Liver (tissue), 8 donors: ENCODE measurements at regions not wholly inside any gene's neighbourhood (a gene's known extent, or its start where the extent isn't known, plus 50 kb on each side); places are given as distances from the start of the nearest gene placed in this dataset.
"Not testable (repeated sequence)": the region's sequence is repeated elsewhere in the genome, so short reads cannot be mapped to it uniquely, and the experiment has no call there.

Source experiments
- DNase-seq: peaks from one replicate; pipeline ENCODE4 v3.0.0-alpha.2; 2017; ENCODE audit warnings: low spot score
- H3K27ac ChIP-seq, 2 donors: one replicate each; pipeline ENCODE4 v1.7.0; 2013; ENCODE audit warnings: inconsistent platforms in 2 of 2, low read length in 2 of 2, control low read depth in 1 of 2, low read depth in 1 of 2, mild to moderate bottlenecking in 1 of 2
- H3K27me3 ChIP-seq, 4 donors: one replicate each; pipeline versions ENCODE4 v1.6.1 to v1.7.0; 2013; ENCODE audit warnings: low read length in 3 of 4, inconsistent platforms in 1 of 4, mild to moderate bottlenecking in 1 of 4, moderate library complexity in 1 of 4; ENCODE audit not compliant: control insufficient read depth in 4 of 4, insufficient read depth in 4 of 4
- H3K36me3 ChIP-seq, 4 donors: one replicate each; pipeline versions ENCODE4 v1.6.1 to v1.7.0; 2013; ENCODE audit warnings: low read length in 3 of 4, mild to moderate bottlenecking in 3 of 4, low read depth in 1 of 4, moderate library complexity in 1 of 4; ENCODE audit not compliant: control insufficient read depth in 4 of 4, insufficient read depth in 3 of 4
- H3K4me1 ChIP-seq, 4 donors: one replicate each; pipeline versions ENCODE4 v1.6.1 to v1.7.0; 2013; ENCODE audit warnings: low read length in 3 of 4, mild to moderate bottlenecking in 3 of 4, moderate library complexity in 1 of 4; ENCODE audit not compliant: control insufficient read depth in 4 of 4, insufficient read depth in 4 of 4
- H3K4me3 ChIP-seq, 3 donors: one replicate each; pipeline versions ENCODE4 v1.6.1 to v1.7.0; 2013; ENCODE audit warnings: low read length in 3 of 3, control low read depth in 1 of 3, low read depth in 1 of 3, mild to moderate bottlenecking in 1 of 3
- H3K9ac ChIP-seq, 2 donors: one replicate each; pipeline ENCODE4 v1.7.0; 2013; ENCODE audit warnings: low read length in 2 of 2, mild to moderate bottlenecking in 2 of 2, moderate library complexity in 2 of 2, control low read depth in 1 of 2, low read depth in 1 of 2
- H3K9me3 ChIP-seq, 4 donors: one replicate each; pipeline versions ENCODE4 v1.6.1 to v1.7.0; 2013; ENCODE audit warnings: low read length in 3 of 4; ENCODE audit not compliant: control insufficient read depth in 4 of 4
- EGR1 ChIP-seq, 2 donors: IDR thresholded peaks; 2 replicates each; pipeline ENCODE4 v1.6.1; 2016 to 2018; ENCODE audit warnings: antibody characterized with exemption in 2 of 2, low read depth in 2 of 2
- FOXA2 ChIP-seq: IDR thresholded peaks from 2 replicates; pipeline ENCODE4 v1.6.1; 2016; ENCODE audit warnings: antibody characterized with exemption
- GABPA ChIP-seq, 2 donors: IDR thresholded peaks in 1 of 2; conservative IDR thresholded peaks in 1 of 2; 2 replicates each; pipeline ENCODE4 v1.6.1; 2016; ENCODE audit warnings: antibody characterized with exemption in 2 of 2, mild to moderate bottlenecking in 1 of 2, moderate library complexity in 1 of 2
- HNF4A ChIP-seq, 2 donors: conservative IDR thresholded peaks; 2 replicates each; pipeline ENCODE4 v1.6.1; 2016; ENCODE audit warnings: antibody characterized with exemption in 2 of 2, mild to moderate bottlenecking in 2 of 2
- HNF4G ChIP-seq: IDR thresholded peaks from 2 replicates; pipeline ENCODE4 v1.6.1; 2016; ENCODE audit warnings: antibody characterized with exemption
- JUND ChIP-seq, 2 donors: IDR thresholded peaks; 2 replicates each; pipeline ENCODE4 v1.6.1; 2016; ENCODE audit warnings: antibody characterized with exemption in 2 of 2
- RAD21 ChIP-seq, 2 donors: IDR thresholded peaks; 2 replicates each; pipeline ENCODE4 v1.6.1; 2016; ENCODE audit warnings: antibody characterized with exemption in 2 of 2, mild to moderate bottlenecking in 2 of 2
- RXRA ChIP-seq, 2 donors: IDR thresholded peaks; 2 replicates each; pipeline ENCODE4 v1.6.1; 2017 to 2018; ENCODE audit warnings: antibody characterized with exemption in 2 of 2, mild to moderate bottlenecking in 1 of 2
- SP1 ChIP-seq: IDR thresholded peaks from 2 replicates; pipeline ENCODE4 v1.6.1; 2018; ENCODE audit warnings: antibody characterized with exemption, mild to moderate bottlenecking
- TAF1 ChIP-seq: conservative IDR thresholded peaks from 2 replicates; pipeline ENCODE4 v1.6.1; 2016; ENCODE audit warnings: antibody characterized with exemption, mild to moderate bottlenecking
- YY1 ChIP-seq: IDR thresholded peaks from 2 replicates; pipeline ENCODE4 v1.6.1; 2016; ENCODE audit warnings: antibody characterized with exemption, mild to moderate bottlenecking
- WGBS: extraction: QIAGEN DNeasy Blood & Tissue Kit; methylation state at CpG from one replicate; pipeline ENCODE4 v1.1.7; 2013; 5-methylcytosine and 5-hydroxymethylcytosine counted together
- TF ChIP-seq, protein P1 (sequence below): IDR thresholded peaks from 2 replicates; pipeline ENCODE4 v1.6.1; 2016; ENCODE audit warnings: antibody characterized with exemption
- TF ChIP-seq, protein P2 (sequence below): fragments of 150-350 bp; IDR thresholded peaks from 2 replicates; pipeline ENCODE4 v1.5.1; 2017; ENCODE audit warnings: improper control_type of control experiment, low read depth, low read length; ENCODE audit not compliant: missing input control
- TF ChIP-seq, protein P3 (sequence below): IDR thresholded peaks from 2 replicates; pipeline ENCODE4 v1.6.1; 2016; ENCODE audit warnings: antibody characterized with exemption
- TF ChIP-seq, protein P4 (sequence below): IDR thresholded peaks from 2 replicates; pipeline ENCODE4 v1.6.1; 2016; ENCODE audit warnings: antibody characterized with exemption, mild to moderate bottlenecking
- TF ChIP-seq, protein P5 (sequence below): IDR thresholded peaks from 2 replicates; pipeline ENCODE4 v1.6.1; 2016; ENCODE audit warnings: antibody characterized with exemption
- donor health status: healthy.
- donor health status: healthy.
- donor health status: healthy.
- donor health status: healthy.
- donor health status: healthy.

DNA sequence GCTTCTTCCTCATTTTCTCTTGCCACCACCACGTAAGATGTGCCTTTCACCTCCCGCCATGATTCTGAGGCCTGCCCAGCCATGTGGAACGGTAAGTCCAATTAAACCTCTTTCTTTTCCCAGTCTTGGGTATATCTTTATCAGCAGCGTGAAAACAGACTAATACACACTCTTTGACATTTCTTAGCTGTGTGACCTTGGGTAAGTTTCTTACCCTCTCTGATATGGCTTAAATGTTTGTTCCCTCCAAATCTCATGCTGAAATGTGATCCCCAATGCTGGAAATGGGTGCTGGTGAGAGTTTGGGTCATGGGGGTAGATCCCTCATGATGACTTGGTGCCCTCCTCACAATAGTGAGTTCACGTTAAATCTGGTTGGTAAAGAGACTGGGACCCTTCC, 188.8 kb upstream of the IRX4 start:
- no peak overlapping the region for H3K9ac ChIP-seq
- no peak overlapping the region for H3K27ac ChIP-seq
- H3K9me3 ChIP-seq: no peaks in the 10 kb centered on the region
- 95% methylated on average over 5 of the region's 5 CpGs for WGBS
- H3K27me3 ChIP-seq: no peaks in the 10 kb centered on the region
- DNase-seq: no peak
- no peak overlapping the region for H3K4me3 ChIP-seq
- TF ChIP-seq, protein P1, sequence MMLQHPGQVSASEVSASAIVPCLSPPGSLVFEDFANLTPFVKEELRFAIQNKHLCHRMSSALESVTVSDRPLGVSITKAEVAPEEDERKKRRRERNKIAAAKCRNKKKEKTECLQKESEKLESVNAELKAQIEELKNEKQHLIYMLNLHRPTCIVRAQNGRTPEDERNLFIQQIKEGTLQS: no peak
- no peak for TF ChIP-seq GABPA (IDR thresholded peaks at IDR 0.05 in 1 of 2, conservative IDR thresholded peaks at IDR 0.05 in 1 of 2)
- no peak for TF ChIP-seq HNF4A (conservative IDR thresholded peaks at IDR 0.05)
- TF ChIP-seq TAF1: no peak
- TF ChIP-seq, protein P2, sequence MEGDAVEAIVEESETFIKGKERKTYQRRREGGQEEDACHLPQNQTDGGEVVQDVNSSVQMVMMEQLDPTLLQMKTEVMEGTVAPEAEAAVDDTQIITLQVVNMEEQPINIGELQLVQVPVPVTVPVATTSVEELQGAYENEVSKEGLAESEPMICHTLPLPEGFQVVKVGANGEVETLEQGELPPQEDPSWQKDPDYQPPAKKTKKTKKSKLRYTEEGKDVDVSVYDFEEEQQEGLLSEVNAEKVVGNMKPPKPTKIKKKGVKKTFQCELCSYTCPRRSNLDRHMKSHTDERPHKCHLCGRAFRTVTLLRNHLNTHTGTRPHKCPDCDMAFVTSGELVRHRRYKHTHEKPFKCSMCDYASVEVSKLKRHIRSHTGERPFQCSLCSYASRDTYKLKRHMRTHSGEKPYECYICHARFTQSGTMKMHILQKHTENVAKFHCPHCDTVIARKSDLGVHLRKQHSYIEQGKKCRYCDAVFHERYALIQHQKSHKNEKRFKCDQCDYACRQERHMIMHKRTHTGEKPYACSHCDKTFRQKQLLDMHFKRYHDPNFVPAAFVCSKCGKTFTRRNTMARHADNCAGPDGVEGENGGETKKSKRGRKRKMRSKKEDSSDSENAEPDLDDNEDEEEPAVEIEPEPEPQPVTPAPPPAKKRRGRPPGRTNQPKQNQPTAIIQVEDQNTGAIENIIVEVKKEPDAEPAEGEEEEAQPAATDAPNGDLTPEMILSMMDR: no peak
- no peak for TF ChIP-seq JUND (IDR thresholded peaks at IDR 0.05)
- no peak for TF ChIP-seq YY1
- TF ChIP-seq HNF4G: no peak
- TF ChIP-seq SP1: no peak
- TF ChIP-seq, protein P3, sequence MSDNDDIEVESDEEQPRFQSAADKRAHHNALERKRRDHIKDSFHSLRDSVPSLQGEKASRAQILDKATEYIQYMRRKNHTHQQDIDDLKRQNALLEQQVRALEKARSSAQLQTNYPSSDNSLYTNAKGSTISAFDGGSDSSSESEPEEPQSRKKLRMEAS: no peak
- TF ChIP-seq, protein P4, sequence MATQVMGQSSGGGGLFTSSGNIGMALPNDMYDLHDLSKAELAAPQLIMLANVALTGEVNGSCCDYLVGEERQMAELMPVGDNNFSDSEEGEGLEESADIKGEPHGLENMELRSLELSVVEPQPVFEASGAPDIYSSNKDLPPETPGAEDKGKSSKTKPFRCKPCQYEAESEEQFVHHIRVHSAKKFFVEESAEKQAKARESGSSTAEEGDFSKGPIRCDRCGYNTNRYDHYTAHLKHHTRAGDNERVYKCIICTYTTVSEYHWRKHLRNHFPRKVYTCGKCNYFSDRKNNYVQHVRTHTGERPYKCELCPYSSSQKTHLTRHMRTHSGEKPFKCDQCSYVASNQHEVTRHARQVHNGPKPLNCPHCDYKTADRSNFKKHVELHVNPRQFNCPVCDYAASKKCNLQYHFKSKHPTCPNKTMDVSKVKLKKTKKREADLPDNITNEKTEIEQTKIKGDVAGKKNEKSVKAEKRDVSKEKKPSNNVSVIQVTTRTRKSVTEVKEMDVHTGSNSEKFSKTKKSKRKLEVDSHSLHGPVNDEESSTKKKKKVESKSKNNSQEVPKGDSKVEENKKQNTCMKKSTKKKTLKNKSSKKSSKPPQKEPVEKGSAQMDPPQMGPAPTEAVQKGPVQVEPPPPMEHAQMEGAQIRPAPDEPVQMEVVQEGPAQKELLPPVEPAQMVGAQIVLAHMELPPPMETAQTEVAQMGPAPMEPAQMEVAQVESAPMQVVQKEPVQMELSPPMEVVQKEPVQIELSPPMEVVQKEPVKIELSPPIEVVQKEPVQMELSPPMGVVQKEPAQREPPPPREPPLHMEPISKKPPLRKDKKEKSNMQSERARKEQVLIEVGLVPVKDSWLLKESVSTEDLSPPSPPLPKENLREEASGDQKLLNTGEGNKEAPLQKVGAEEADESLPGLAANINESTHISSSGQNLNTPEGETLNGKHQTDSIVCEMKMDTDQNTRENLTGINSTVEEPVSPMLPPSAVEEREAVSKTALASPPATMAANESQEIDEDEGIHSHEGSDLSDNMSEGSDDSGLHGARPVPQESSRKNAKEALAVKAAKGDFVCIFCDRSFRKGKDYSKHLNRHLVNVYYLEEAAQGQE: no peak
- no peak for TF ChIP-seq RAD21 (IDR thresholded peaks at IDR 0.05)
- no peak for TF ChIP-seq EGR1 (IDR thresholded peaks at IDR 0.05; ENCODE audit: low read depth in 2 of 2)
- no peak for TF ChIP-seq RXRA (IDR thresholded peaks at IDR 0.05)
- TF ChIP-seq FOXA2: no peak
- TF ChIP-seq, protein P5, sequence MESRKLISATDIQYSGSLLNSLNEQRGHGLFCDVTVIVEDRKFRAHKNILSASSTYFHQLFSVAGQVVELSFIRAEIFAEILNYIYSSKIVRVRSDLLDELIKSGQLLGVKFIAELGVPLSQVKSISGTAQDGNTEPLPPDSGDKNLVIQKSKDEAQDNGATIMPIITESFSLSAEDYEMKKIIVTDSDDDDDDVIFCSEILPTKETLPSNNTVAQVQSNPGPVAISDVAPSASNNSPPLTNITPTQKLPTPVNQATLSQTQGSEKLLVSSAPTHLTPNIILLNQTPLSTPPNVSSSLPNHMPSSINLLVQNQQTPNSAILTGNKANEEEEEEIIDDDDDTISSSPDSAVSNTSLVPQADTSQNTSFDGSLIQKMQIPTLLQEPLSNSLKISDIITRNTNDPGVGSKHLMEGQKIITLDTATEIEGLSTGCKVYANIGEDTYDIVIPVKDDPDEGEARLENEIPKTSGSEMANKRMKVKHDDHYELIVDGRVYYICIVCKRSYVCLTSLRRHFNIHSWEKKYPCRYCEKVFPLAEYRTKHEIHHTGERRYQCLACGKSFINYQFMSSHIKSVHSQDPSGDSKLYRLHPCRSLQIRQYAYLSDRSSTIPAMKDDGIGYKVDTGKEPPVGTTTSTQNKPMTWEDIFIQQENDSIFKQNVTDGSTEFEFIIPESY: no peak
- H3K4me1 ChIP-seq: no peaks in the 10 kb centered on the region
- H3K36me3 ChIP-seq: no peaks in the 10 kb centered on the region

DNA sequence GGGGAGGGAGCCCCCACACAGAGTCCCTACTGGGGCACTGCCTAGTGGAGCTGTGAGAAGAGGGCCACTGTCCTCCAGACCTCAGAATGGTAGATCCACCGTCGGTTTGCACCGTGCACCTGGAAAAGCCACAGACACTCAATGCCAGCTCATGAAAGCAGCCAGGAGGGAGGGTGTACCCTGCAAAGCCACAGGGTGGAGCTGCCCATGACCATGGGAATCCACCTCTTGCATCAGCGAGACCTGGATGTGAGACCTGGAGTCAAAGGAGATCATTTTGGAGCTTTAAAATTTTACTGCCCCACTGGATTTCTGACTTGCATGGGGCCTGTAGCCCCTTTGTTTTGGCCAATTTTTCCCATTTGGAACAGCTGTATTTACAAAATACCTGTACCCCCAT, 188.1 kb upstream of the IRX4 start:
- H3K27me3 ChIP-seq, DNase-seq, H3K4me3 ChIP-seq, H3K4me1 ChIP-seq, H3K9me3 ChIP-seq, H3K36me3 ChIP-seq, H3K9ac ChIP-seq, H3K27ac ChIP-seq: not testable (repeated sequence)
- WGBS: 66% methylated on average over 4 of the region's 4 CpGs
